Stimulated activated effector memory CD8-positive, alpha-beta T cell treated with anti-CD3 and anti-CD28 coated beads, Interleukin-12 subunit alpha, Interleukin-12 subunit beta, amount 100 ng/mL, for 72 hours (primary cell): ENCODE measurements at regions not wholly inside any gene's neighbourhood (a gene's known extent, or its start where the extent isn't known, plus 50 kb on each side); places are given as distances from the start of the nearest gene placed in this dataset.

Source experiments
- ATAC-seq: fragments of 150-1000 bp; cut with Tn5 transposase; 2 replicates; pipeline ENCODE4 v1.10.0; 2021
- DNase-seq, 2 donors: peaks; one replicate each; pipeline ENCODE4 v3.0.0; 2021 to 2022; ENCODE audit warnings: low spot score in 2 of 2
- H3K27ac Mint-ChIP-seq: one replicate; pipeline ENCODE4 v1.8.0; 2022; ENCODE audit warnings: mild to moderate bottlenecking, mixed read lengths
- H3K36me3 Mint-ChIP-seq: one replicate; pipeline ENCODE4 v1.8.0; 2022; ENCODE audit warnings: mild to moderate bottlenecking, mixed read lengths
- H3K4me1 Mint-ChIP-seq: one replicate; pipeline ENCODE4 v1.8.0; 2022; ENCODE audit warnings: mixed read lengths
- H3K4me3 Mint-ChIP-seq: one replicate; pipeline ENCODE4 v1.8.0; 2022; ENCODE audit warnings: mild to moderate bottlenecking, mixed read lengths
- H3K9me3 Mint-ChIP-seq: one replicate; pipeline ENCODE4 v1.8.0; 2022; ENCODE audit warnings: mixed read lengths

GRCh38 chr16:65888201-65888600 lies 478.3 kb upstream of the CDH5 start:
- Mint-ChIP-seq H3K4me3 (no peak overlapping the region), H3K4me1 (no peaks in the 10 kb centered on the region), H3K36me3 (no peaks in the 10 kb centered on the region), H3K9me3 (peaks cover 3% of the 10 kb centered on the region), H3K27ac (no peak overlapping the region)
- DNase-seq (no peak), ATAC-seq (no peak)

- no peak for ATAC-seq
- no peaks in the 10 kb centered on the region for H3K36me3 Mint-ChIP-seq
Observed at GRCh38 chr16:65884018-65884417, 482.5 kb upstream of the CDH5 start.

GRCh38 chr16:65878347-65878746 lies 488.1 kb upstream of the CDH5 start:
- H3K36me3 Mint-ChIP-seq, result no peaks in the 10 kb centered on the region
- no peaks in the 10 kb centered on the region for H3K4me1 Mint-ChIP-seq
- no peak for ATAC-seq
- no peak overlapping the region for H3K27ac Mint-ChIP-seq
- H3K4me3 Mint-ChIP-seq, result no peak overlapping the region
- DNase-seq, result no peak
- peaks cover 8% of the 10 kb centered on the region for H3K9me3 Mint-ChIP-seq

More at GRCh38 chr16:65884018-65884417, 482.5 kb upstream of the CDH5 start:
- no peak overlapping the region for H3K27ac Mint-ChIP-seq
- H3K4me1 Mint-ChIP-seq, result no peaks in the 10 kb centered on the region
- peaks cover 8% of the 10 kb centered on the region for H3K9me3 Mint-ChIP-seq
- H3K4me3 Mint-ChIP-seq, result no peak overlapping the region
- no peak for DNase-seq

DNA sequence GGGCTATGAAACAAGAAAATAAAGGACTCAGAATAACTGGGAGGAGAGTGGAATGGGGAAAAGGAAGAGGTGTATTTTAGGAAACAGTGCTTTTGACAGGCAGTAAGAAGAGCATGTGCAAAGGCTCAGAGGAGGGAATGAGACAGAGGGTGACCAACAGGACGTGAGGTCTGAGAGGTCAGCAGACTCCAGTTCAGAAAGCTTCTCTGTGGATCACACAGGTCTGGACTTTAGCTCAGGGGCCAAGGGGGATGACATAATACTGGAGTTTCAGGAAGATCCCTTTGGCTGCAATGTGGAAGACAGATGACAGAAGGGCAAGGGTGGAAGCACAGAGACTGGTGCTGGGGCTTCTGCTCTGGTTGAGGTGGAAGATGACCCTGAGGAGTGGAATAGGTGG lies 489.9 kb upstream of the CDH5 start:
- DNase-seq, result no peak
- H3K4me3 Mint-ChIP-seq, result no peak overlapping the region
- H3K27ac Mint-ChIP-seq, result no peak overlapping the region
- peaks cover 7% of the 10 kb centered on the region for H3K9me3 Mint-ChIP-seq
- ATAC-seq, result no peak
- no peaks in the 10 kb centered on the region for H3K4me1 Mint-ChIP-seq
- H3K36me3 Mint-ChIP-seq, result no peaks in the 10 kb centered on the region

DNA sequence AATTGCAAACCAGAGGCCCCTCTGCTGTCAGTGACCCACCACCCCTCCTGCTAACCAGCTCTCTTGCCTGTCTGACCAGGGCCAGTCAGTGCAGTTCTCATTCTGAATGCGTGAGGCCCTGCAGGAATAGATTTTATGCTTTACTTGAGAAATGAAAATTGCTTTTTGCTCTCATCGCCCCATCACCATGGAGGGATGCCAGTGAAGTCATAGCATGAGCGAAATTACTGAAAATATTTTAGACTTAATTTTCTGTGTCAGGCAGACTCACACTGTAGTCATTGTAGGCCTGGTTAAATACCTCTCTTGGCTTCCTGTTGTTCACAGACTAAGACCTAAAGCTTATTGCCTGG lies 490.5 kb upstream of the CDH5 start:
- ATAC-seq, result no peak
- Mint-ChIP-seq H3K36me3 (no peaks in the 10 kb centered on the region), H3K4me1 (no peaks in the 10 kb centered on the region), H3K27ac (no peak overlapping the region), H3K9me3 (peaks cover 3% of the 10 kb centered on the region), H3K4me3 (no peak overlapping the region)
- DNase-seq, result no peak

- no peak overlapping the region for H3K27ac Mint-ChIP-seq
- DNase-seq, result no peak
- peaks cover 3% of the 10 kb centered on the region for H3K9me3 Mint-ChIP-seq
- no peaks in the 10 kb centered on the region for H3K36me3 Mint-ChIP-seq
- ATAC-seq, result no peak
- no peak overlapping the region for H3K4me3 Mint-ChIP-seq
- H3K4me1 Mint-ChIP-seq, result no peaks in the 10 kb centered on the region
Observed at GRCh38 chr16:65875381-65876055, 491.0 kb upstream of the CDH5 start.

DNA sequence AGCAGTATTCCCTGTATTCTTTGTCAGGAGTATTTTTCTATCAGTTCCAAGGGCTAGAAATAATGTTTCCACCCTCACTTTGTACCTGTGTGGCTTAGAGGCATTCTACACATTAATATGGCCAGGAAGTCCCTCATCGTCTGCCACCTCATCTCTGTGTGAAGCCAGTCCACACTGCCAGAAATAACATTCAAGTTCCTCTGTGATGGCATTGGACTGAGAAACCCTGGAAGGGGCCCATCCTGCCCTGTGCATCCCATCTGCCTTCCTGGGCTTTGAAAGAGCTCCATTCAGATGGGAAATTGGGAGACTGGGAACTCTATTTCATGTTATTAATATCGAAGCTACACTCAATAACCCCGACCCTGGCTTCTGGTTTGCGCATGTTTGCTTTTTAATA lies 497.2 kb upstream of the CDH5 start:
- no peak for ATAC-seq
- H3K27ac Mint-ChIP-seq, result no peak overlapping the region
- no peak overlapping the region for H3K4me3 Mint-ChIP-seq
- no peaks in the 10 kb centered on the region for H3K36me3 Mint-ChIP-seq
- H3K4me1 Mint-ChIP-seq, result no peaks in the 10 kb centered on the region
- DNase-seq, result no peak
- H3K9me3 Mint-ChIP-seq, result peaks cover 2% of the 10 kb centered on the region

DNA sequence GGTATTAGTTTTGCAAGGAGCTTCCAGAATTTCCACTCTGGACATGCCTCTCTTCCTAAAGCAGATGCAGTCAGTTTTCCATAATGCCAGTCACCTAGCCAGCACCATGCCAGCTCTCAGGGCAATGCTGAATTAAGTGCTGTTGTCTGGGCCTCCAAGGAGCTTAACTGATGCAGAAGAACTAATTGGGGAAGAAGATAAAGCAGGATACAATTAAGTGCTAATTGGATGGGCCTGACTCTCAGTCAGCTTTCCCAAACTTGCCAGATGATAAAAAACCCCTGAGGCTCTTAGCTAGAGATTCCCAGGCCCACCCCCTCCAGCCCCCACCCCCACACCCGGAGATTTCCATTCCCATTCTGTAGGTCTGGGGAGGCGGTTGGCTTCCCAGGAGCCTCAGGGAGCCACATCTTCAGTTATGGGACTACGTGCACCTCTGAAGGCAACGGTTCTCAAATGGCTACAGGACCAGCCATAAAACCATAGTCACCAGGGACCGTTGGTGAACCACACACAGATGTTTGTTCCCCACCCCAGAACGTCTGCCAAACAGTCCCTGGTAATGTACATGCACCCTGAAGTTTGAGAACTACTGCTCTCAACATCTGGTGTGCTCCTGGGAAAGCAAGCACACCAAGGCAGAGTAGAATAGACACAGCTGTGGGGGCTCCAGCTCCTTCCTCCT lies 499.1 kb upstream of the CDH5 start:
- peaks cover 4% of the 10 kb centered on the region for H3K9me3 Mint-ChIP-seq
- DNase-seq (no peak), ATAC-seq (no peak)
- H3K4me3 Mint-ChIP-seq, result no peak overlapping the region
- H3K4me1 Mint-ChIP-seq, result no peaks in the 10 kb centered on the region
- H3K27ac Mint-ChIP-seq, result no peak overlapping the region
- no peaks in the 10 kb centered on the region for H3K36me3 Mint-ChIP-seq

- ATAC-seq (no peak), DNase-seq (no peak)
- Mint-ChIP-seq H3K4me1 (no peaks in the 10 kb centered on the region), H3K27ac (no peak overlapping the region), H3K9me3 (peaks cover 7% of the 10 kb centered on the region), H3K36me3 (no peaks in the 10 kb centered on the region), H3K4me3 (no peak overlapping the region)
Observed at GRCh38 chr16:65863236-65863635, 503.3 kb upstream of the CDH5 start.

DNA sequence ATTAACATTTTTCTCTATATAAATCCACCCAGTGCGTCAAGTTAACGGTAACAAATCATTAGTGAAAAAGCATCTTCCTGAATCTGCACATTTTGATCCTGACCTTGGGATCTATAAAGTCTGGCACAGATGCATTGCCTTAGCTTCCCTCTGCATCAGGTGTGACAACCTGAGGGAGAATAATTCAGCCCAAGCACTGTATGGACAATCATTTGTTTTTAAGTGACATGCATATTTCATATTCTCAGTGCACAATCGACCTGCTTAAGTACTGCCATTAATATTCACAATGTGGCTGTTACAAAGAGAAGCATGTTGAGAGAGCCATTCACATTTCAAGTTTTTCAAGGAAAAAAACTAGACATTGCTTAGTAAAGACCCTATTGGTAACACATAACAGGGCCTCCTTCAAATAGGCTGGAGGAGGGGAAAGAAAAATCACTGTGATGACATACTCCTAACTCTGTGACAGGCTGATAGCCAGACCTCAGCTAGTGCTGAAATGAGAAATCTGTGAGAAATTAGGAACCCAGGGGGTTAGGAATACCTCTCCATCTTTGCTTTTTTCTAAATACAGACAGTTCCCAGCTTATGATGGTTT lies 505.3 kb upstream of the CDH5 start:
- peaks cover 9% of the 10 kb centered on the region for H3K9me3 Mint-ChIP-seq
- ATAC-seq, result no peak
- DNase-seq, result no peak
- no peak overlapping the region for H3K4me3 Mint-ChIP-seq
- H3K27ac Mint-ChIP-seq, result no peak overlapping the region
- no peaks in the 10 kb centered on the region for H3K4me1 Mint-ChIP-seq
- H3K36me3 Mint-ChIP-seq, result no peaks in the 10 kb centered on the region

GRCh38 chr16:65855171-65856145 lies 511.0 kb upstream of the CDH5 start:
- DNase-seq (no peak), ATAC-seq (no peak)
- Mint-ChIP-seq H3K36me3 (no peaks in the 10 kb centered on the region), H3K4me3 (no peak overlapping the region), H3K27ac (no peak overlapping the region), H3K9me3 (peaks cover 11% of the 10 kb centered on the region), H3K4me1 (no peaks in the 10 kb centered on the region)

- no peak overlapping the region for H3K4me3 Mint-ChIP-seq
- no peaks in the 10 kb centered on the region for H3K36me3 Mint-ChIP-seq
- no peak for ATAC-seq
- peaks cover 6% of the 10 kb centered on the region for H3K9me3 Mint-ChIP-seq
- no peak for DNase-seq
- H3K27ac Mint-ChIP-seq, result no peak overlapping the region
- no peaks in the 10 kb centered on the region for H3K4me1 Mint-ChIP-seq
Observed at GRCh38 chr16:65846210-65846602, 520.3 kb upstream of the CDH5 start.

GRCh38 chr16:65845466-65846209 lies 520.9 kb upstream of the CDH5 start:
- DNase-seq (no peak), ATAC-seq (no peak)
- H3K9me3 Mint-ChIP-seq, result peaks cover 6% of the 10 kb centered on the region
- no peak overlapping the region for H3K27ac Mint-ChIP-seq
- H3K4me3 Mint-ChIP-seq, result no peak overlapping the region
- no peaks in the 10 kb centered on the region for H3K36me3 Mint-ChIP-seq
- no peaks in the 10 kb centered on the region for H3K4me1 Mint-ChIP-seq

DNA sequence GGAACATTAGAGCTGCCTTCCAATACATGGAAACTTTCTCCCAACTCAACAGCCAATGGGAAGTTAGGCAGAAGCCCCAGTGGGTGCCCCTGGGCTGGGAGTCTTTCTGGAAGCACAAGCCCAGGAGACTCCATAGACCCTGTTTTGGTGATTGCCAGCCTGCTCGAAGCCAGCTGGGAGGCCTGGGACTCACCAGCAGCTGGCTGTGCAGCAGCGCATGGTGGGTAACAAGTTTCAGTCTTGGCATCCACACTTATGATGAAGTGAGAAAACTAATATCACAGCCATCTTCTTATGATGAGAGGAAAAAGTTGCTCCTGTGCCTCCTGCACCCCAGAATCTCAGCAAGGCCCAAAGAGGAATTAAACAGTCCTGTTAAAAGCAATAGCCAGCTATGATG lies 522.5 kb upstream of the CDH5 start:
- Mint-ChIP-seq H3K36me3 (no peaks in the 10 kb centered on the region), H3K4me3 (no peak overlapping the region), H3K27ac (no peak overlapping the region), H3K9me3 (peaks cover 3% of the 10 kb centered on the region), H3K4me1 (no peaks in the 10 kb centered on the region)
- DNase-seq, result no peak
- ATAC-seq, result no peak

GRCh38 chr16:65842067-65842466 lies 524.4 kb upstream of the CDH5 start:
- no peak overlapping the region for H3K4me3 Mint-ChIP-seq
- peaks cover 3% of the 10 kb centered on the region for H3K9me3 Mint-ChIP-seq
- H3K36me3 Mint-ChIP-seq, result no peaks in the 10 kb centered on the region
- no peak for DNase-seq
- H3K27ac Mint-ChIP-seq, result no peak overlapping the region
- H3K4me1 Mint-ChIP-seq, result no peaks in the 10 kb centered on the region
- ATAC-seq, result no peak
